B cell (primary cell): ENCODE measurements at regions not wholly inside any gene's neighbourhood (a gene's known extent, or its start where the extent isn't known, plus 50 kb on each side); places are given as distances from the start of the nearest gene placed in this dataset.

Experiments used
- ATAC-seq: fragments of 200-7000 bp; cut with Tn5 transposase; one replicate; pipeline ENCODE4 v1.10.0; 2021; ENCODE audit warnings: low read depth, mild to moderate bottlenecking, moderate number of reproducible peaks, moderate library complexity
- CTCF ChIA-PET: fragments of 350-600 bp; sonication (Branson Sonifier 250); formaldehyde crosslinking; loops from one replicate; lab custom pipeline; 2021; ENCODE audit warnings: antibody characterized with exemption, inconsistent platforms; lab: Charles Lee
- POLR2A ChIA-PET: fragments of 350-600 bp; sonication (Branson Sonifier 250); formaldehyde crosslinking; loops from one replicate; lab custom pipeline; 2021; ENCODE audit warnings: antibody characterized with exemption; lab: Charles Lee
- DNase-seq: peaks from one replicate; pipeline ENCODE4 v3.0.0; 2013
- H2AFZ ChIP-seq: 2 replicates; pipeline ENCODE4 v1.6.1; 2012; ENCODE audit warnings: mild to moderate bottlenecking, low read depth, low read length; ENCODE audit not compliant: insufficient read depth, poor library complexity, severe bottlenecking
- H3K27ac ChIP-seq, 2 donors: 1 replicate in 1 of 2; 2 replicates in 1 of 2; pipeline ENCODE4 v1.5.1; 2012 to 2013; ENCODE audit warnings: low read length in 2 of 2, mild to moderate bottlenecking in 2 of 2, moderate library complexity in 1 of 2
- H3K27me3 ChIP-seq, 4 experiments: fragments of 200-600 bp in 1 of 4; sonication (generic) in 1 of 4; replicated peaks in 1 of 4; 1 replicate in 2 of 4; 2 replicates in 2 of 4; pipeline versions ENCODE4 v1.6.1 to v1.7.0; 2013 to 2016; ENCODE audit warnings: low read length in 3 of 4, mild to moderate bottlenecking in 2 of 4, mixed read lengths in 1 of 4, moderate library complexity in 1 of 4; ENCODE audit not compliant: insufficient read depth in 4 of 4, control insufficient read depth in 3 of 4; ENCODE audit errors: control extremely low read depth in 1 of 4
- H3K36me3 ChIP-seq, 2 experiments: replicated peaks in 1 of 2; 1 replicate in 1 of 2; 2 replicates in 1 of 2; pipeline versions ENCODE4 v1.6.1 to v1.7.1; 2013; ENCODE audit warnings: low read length in 1 of 2; ENCODE audit not compliant: insufficient read depth in 2 of 2, control insufficient read depth in 1 of 2; ENCODE audit errors: control extremely low read depth in 1 of 2, extremely low read depth in 1 of 2
- H3K4me1 ChIP-seq, 2 donors: fragments of 200-600 bp in 1 of 2; sonication (generic) in 1 of 2; 1 replicate in 1 of 2; 2 replicates in 1 of 2; pipeline versions ENCODE4 v1.5.1 to v1.6.1; 2013 to 2017; ENCODE audit warnings: low read length in 2 of 2; ENCODE audit not compliant: control insufficient read depth in 2 of 2, insufficient read depth in 2 of 2
- H3K4me2 ChIP-seq: replicated peaks from 2 replicates; pipeline ENCODE3; 2012; ENCODE audit warnings: mild to moderate bottlenecking, low read depth, low read length; ENCODE audit not compliant: poor library complexity, severe bottlenecking
- H3K4me3 ChIP-seq, 5 experiments: fragments of 200-600 bp in 1 of 5; sonication (generic) in 1 of 5; 1 replicate in 3 of 5; 2 replicates in 2 of 5; pipeline versions ENCODE4 v1.5.1 to v1.7.0; 2011 to 2016; ENCODE audit warnings: low read length in 4 of 5, mild to moderate bottlenecking in 4 of 5, low read depth in 2 of 5, control low read depth in 1 of 5, moderate library complexity in 1 of 5; ENCODE audit not compliant: insufficient read depth in 1 of 5; ENCODE audit errors: control extremely low read depth in 1 of 5, extremely low read depth in 1 of 5
- H3K79me2 ChIP-seq: fragments of 200-600 bp; sonication (generic); one replicate; pipeline ENCODE4 v1.6.0; 2016; ENCODE audit warnings: low read length; ENCODE audit not compliant: control insufficient read depth, insufficient read depth
- H3K9ac ChIP-seq: fragments of 200-600 bp; sonication (generic); 2 replicates; pipeline ENCODE4 v1.6.1; 2017; ENCODE audit warnings: mild to moderate bottlenecking, low read length, moderate library complexity
- H3K9me3 ChIP-seq, 3 donors: one replicate each; pipeline versions ENCODE4 v1.6.1 to v1.7.1; 2013; ENCODE audit warnings: low read length in 2 of 3; ENCODE audit not compliant: control insufficient read depth in 2 of 3, insufficient read depth in 1 of 3; ENCODE audit errors: control extremely low read depth in 1 of 3
- H4K20me1 ChIP-seq: 2 replicates; pipeline ENCODE4 v1.6.0; 2012; ENCODE audit warnings: mild to moderate bottlenecking, low read length; ENCODE audit not compliant: insufficient read depth, control insufficient read depth, poor library complexity, severe bottlenecking
- H3K27ac Mint-ChIP-seq: one replicate; pipeline ENCODE4 v1.8.0; 2021; ENCODE audit warnings: mixed read lengths
- H3K27me3 Mint-ChIP-seq: one replicate; pipeline ENCODE4 v1.8.0; 2021; ENCODE audit warnings: mixed read lengths
- H3K4me1 Mint-ChIP-seq: one replicate; pipeline ENCODE4 v1.8.0; 2021; ENCODE audit warnings: mixed read lengths
- H3K4me3 Mint-ChIP-seq: one replicate; pipeline ENCODE4 v1.8.0; 2021; ENCODE audit warnings: mixed read lengths
- H3K9me3 Mint-ChIP-seq: one replicate; pipeline ENCODE4 v1.8.0; 2022; ENCODE audit warnings: mixed read lengths; ENCODE audit not compliant: insufficient read depth
- CTCF ChIP-seq: fragments of 200-600 bp; IDR thresholded peaks from one replicate; pipeline ENCODE4 v1.8.0; 2022; ENCODE audit warnings: antibody characterized with exemption, mild to moderate bottlenecking
- EZH2 ChIP-seq: IDR thresholded peaks from 2 replicates; pipeline ENCODE4 v1.6.1; 2012; ENCODE audit warnings: borderline replicate concordance, low read depth, mild to moderate bottlenecking, moderate library complexity, low read length; ENCODE audit not compliant: insufficient read depth, poor library complexity, severe bottlenecking
- WGBS: methylation state at CpG from one replicate; pipeline ENCODE4 v1.1.5; 2013; ENCODE audit warnings: missing lambda C conversion rate; ENCODE audit not compliant: insufficient coverage; 5-methylcytosine and 5-hydroxymethylcytosine counted together
- intact Hi-C: fragments of 100-400 bp; cut with micrococcal nuclease; formaldehyde crosslinking; loops from one replicate; pipeline ENCODE4 v1.10.0; 2022

GRCh38 chr9:96168882-96169281 lies 133.1 kb downstream of the HSD17B3 start:
- ATAC-seq (no peak), DNase-seq (no peak)
- H3K27ac ChIP-seq = no peak overlapping the region
- no peaks in the 10 kb centered on the region for H3K4me1 Mint-ChIP-seq
- H3K79me2 ChIP-seq = no peaks in the 10 kb centered on the region
- H3K4me3 Mint-ChIP-seq = no peak overlapping the region
- peaks cover 0 to 11% (median 0%) of the 10 kb centered on the region in 3 donors for H3K9me3 ChIP-seq
- H3K4me3 ChIP-seq = no peak overlapping the region
- H4K20me1 ChIP-seq = no peaks in the 10 kb centered on the region
- WGBS = 84% methylated on average over 10 of the region's 10 CpGs
- H3K9me3 Mint-ChIP-seq = no peaks in the 10 kb centered on the region
- no peaks in the 10 kb centered on the region for H3K36me3 ChIP-seq
- intact Hi-C loops = no loop called here
- H3K4me2 ChIP-seq = no peak overlapping the region
- peaks cover 12% of the 10 kb centered on the region for H3K27me3 Mint-ChIP-seq
- TF ChIP-seq EZH2 = no peak
- TF ChIP-seq CTCF = no peak
- no peak overlapping the region for H3K9ac ChIP-seq
- no peaks in the 10 kb centered on the region for H3K4me1 ChIP-seq
- H3K27ac Mint-ChIP-seq = no peak overlapping the region
- ChIA-PET CTCF (no interaction called here), POLR2A (no interaction called here)
- H2AFZ ChIP-seq = no peak overlapping the region
- no peaks in the 10 kb centered on the region for H3K27me3 ChIP-seq

GRCh38 chr9:96167011-96167410 lies 135.0 kb downstream of the HSD17B3 start:
- Mint-ChIP-seq H3K9me3 (no peaks in the 10 kb centered on the region), H3K4me3 (no peak overlapping the region), H3K27ac (no peak overlapping the region), H3K27me3 (peaks cover 2% of the 10 kb centered on the region), H3K4me1 (peaks cover 4% of the 10 kb centered on the region)
- Histone ChIP-seq H4K20me1 (no peaks in the 10 kb centered on the region), H3K4me1 (no peaks in the 10 kb centered on the region), H3K27ac (no peak overlapping the region), H2AFZ (no peak overlapping the region), H3K79me2 (no peaks in the 10 kb centered on the region), H3K4me3 (no peak overlapping the region), H3K4me2 (no peak overlapping the region), H3K27me3 (no peaks in the 10 kb centered on the region), H3K9ac (no peak overlapping the region), H3K9me3 (peaks cover 0 to 11% (median 0%) of the 10 kb centered on the region in 3 donors), H3K36me3 (no peaks in the 10 kb centered on the region)
- no peak for TF ChIP-seq EZH2
- no peak for TF ChIP-seq CTCF
- ATAC-seq = no peak
- no peak for DNase-seq
- CTCF ChIA-PET = interaction anchor here (0.5 kb wide), 1 partner anchor 51 kb away, joined by 3 read pairs; no protein-coding TSS in a partner anchor
- POLR2A ChIA-PET = no interaction called here
- intact Hi-C loops = no loop called here
- 97% methylated on average over 10 of the region's 15 CpGs for WGBS
